NB4 (cell line): ENCODE measurements at regions not wholly inside any gene's neighbourhood (a gene's known extent, or its start where the extent isn't known, plus 50 kb on each side); places are given as distances from the start of the nearest gene placed in this dataset.

Experiments used
- POLR2A ChIP-seq: IDR thresholded peaks from 2 replicates; pipeline ENCODE4 v1.6.1; 2011; ENCODE audit warnings: mild to moderate bottlenecking; ENCODE audit not compliant: insufficient read length; ENCODE audit errors: extremely low read depth
- TF ChIP-seq, protein P1 (sequence below): IDR thresholded peaks from one replicate; pipeline ENCODE4 v1.5.1; 2012; ENCODE audit warnings: low read depth, low read length

GRCh38 chr6:95802978-95803377 is 212.8 kb upstream of the FUT9 start:
- TF ChIP-seq, protein P1, sequence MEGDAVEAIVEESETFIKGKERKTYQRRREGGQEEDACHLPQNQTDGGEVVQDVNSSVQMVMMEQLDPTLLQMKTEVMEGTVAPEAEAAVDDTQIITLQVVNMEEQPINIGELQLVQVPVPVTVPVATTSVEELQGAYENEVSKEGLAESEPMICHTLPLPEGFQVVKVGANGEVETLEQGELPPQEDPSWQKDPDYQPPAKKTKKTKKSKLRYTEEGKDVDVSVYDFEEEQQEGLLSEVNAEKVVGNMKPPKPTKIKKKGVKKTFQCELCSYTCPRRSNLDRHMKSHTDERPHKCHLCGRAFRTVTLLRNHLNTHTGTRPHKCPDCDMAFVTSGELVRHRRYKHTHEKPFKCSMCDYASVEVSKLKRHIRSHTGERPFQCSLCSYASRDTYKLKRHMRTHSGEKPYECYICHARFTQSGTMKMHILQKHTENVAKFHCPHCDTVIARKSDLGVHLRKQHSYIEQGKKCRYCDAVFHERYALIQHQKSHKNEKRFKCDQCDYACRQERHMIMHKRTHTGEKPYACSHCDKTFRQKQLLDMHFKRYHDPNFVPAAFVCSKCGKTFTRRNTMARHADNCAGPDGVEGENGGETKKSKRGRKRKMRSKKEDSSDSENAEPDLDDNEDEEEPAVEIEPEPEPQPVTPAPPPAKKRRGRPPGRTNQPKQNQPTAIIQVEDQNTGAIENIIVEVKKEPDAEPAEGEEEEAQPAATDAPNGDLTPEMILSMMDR: no peak
- no peak for TF ChIP-seq POLR2A
